T1000 (cell line): ENCODE measurements at regions not wholly inside any gene's neighbourhood (a gene's known extent, or its start where the extent isn't known, plus 50 kb on each side); places are given as distances from the start of the nearest gene placed in this dataset.

Experiments
- DNase-seq: peaks from one replicate; lab custom pipeline; 2025; ENCODE audit warnings: mixed read lengths; lab: John Stamatoyannopoulos, UW

GRCh38 chr5:8848366-8848765 lies 697.5 kb downstream of the SEMA5A start:
- DNase-seq: no peak

GRCh38 chr5:8848997-8849594 lies 696.8 kb downstream of the SEMA5A start:
- DNase-seq: no peak

- no peak for DNase-seq
These were observed 694.8 kb downstream of the SEMA5A start for GRCh38 chr5:8851101-8851500.

- DNase-seq: no peak
These were observed 688.8 kb downstream of the SEMA5A start for GRCh38 chr5:8857051-8857450.

- DNase-seq: no peak
These were observed 684.1 kb downstream of the SEMA5A start for GRCh38 chr5:8861764-8862163.

GRCh38 chr5:8864053-8864452 lies 681.8 kb downstream of the SEMA5A start:
- DNase-seq: no peak

GRCh38 chr5:8865266-8865665 lies 680.6 kb downstream of the SEMA5A start:
- DNase-seq: no peak

GRCh38 chr5:8865686-8866374 lies 680.0 kb downstream of the SEMA5A start:
- DNase-seq: no peak

GRCh38 chr5:8868283-8868682 lies 677.6 kb downstream of the SEMA5A start:
- DNase-seq: no peak

GRCh38 chr5:8869932-8870331 lies 675.9 kb downstream of the SEMA5A start:
- no peak for DNase-seq

GRCh38 chr5:8870349-8870958 lies 675.4 kb downstream of the SEMA5A start:
- no peak for DNase-seq

- no peak for DNase-seq
These were observed 674.9 kb downstream of the SEMA5A start for GRCh38 chr5:8870959-8871355.

GRCh38 chr5:8871446-8871845 lies 674.4 kb downstream of the SEMA5A start:
- no peak for DNase-seq

- DNase-seq: no peak
These were observed 670.2 kb downstream of the SEMA5A start for GRCh38 chr5:8875722-8876121.

- no peak for DNase-seq
These were observed 666.6 kb downstream of the SEMA5A start for GRCh38 chr5:8879248-8879647.

- DNase-seq: no peak
These were observed 661.8 kb downstream of the SEMA5A start for GRCh38 chr5:8884029-8884428.

GRCh38 chr5:8892926-8893325 lies 652.9 kb downstream of the SEMA5A start:
- no peak for DNase-seq

- no peak for DNase-seq
These were observed 651.8 kb downstream of the SEMA5A start for GRCh38 chr5:8894031-8894430.

- DNase-seq: no peak
These were observed 650.8 kb downstream of the SEMA5A start for GRCh38 chr5:8895062-8895461.

GRCh38 chr5:8895599-8895998 lies 650.3 kb downstream of the SEMA5A start:
- no peak for DNase-seq

- DNase-seq: no peak
These were observed 648.6 kb downstream of the SEMA5A start for GRCh38 chr5:8897316-8897715.

GRCh38 chr5:8905021-8905420 lies 640.9 kb downstream of the SEMA5A start:
- peak; percentile 38 for DNase-seq

GRCh38 chr5:8906303-8906967 lies 639.4 kb downstream of the SEMA5A start:
- DNase-seq: no peak
